ENCODE measurements at regions not wholly inside any gene's neighbourhood (a gene's known extent, or its start where the extent isn't known, plus 50 kb on each side); places are given as distances from the start of the nearest gene placed in this dataset.

- no peak for TF ChIP-seq CTCF (IDR thresholded peaks at IDR 0.05)
- H3K36me3 ChIP-seq: peaks cover 17% of the 10 kb centered on the region
- peak; percentile 68 for DNase-seq (ENCODE audit: low spot score)
- H3K27ac ChIP-seq: peak overlapping the region; percentile 64 to 69
- no peaks in the 10 kb centered on the region for H3K4me1 ChIP-seq
- peak overlapping the region in 1 of 2 donors; percentile 24 for H3K4me3 ChIP-seq
- H3K9me3 ChIP-seq: no peaks in the 10 kb centered on the region
- no peaks in the 10 kb centered on the region for H3K27me3 ChIP-seq
Observed at GRCh38 chr16:22424161-22424937, 49.9 kb upstream of the CDR2 start.
